GM04503 (cell line): ENCODE measurements at regions not wholly inside any gene's neighbourhood (a gene's known extent, or its start where the extent isn't known, plus 50 kb on each side); places are given as distances from the start of the nearest gene placed in this dataset.
A peak's percentile ranks its signal among the peaks of the same experiment; 100 is the strongest.
"Not testable (repeated sequence)": the region's sequence is repeated elsewhere in the genome, so short reads cannot be mapped to it uniquely, and the experiment has no call there.

Source experiments
- DNase-seq: peaks from one replicate; pipeline ENCODE4 v3.0.0-alpha.2; 2012; ENCODE audit warnings: low read depth

DNA sequence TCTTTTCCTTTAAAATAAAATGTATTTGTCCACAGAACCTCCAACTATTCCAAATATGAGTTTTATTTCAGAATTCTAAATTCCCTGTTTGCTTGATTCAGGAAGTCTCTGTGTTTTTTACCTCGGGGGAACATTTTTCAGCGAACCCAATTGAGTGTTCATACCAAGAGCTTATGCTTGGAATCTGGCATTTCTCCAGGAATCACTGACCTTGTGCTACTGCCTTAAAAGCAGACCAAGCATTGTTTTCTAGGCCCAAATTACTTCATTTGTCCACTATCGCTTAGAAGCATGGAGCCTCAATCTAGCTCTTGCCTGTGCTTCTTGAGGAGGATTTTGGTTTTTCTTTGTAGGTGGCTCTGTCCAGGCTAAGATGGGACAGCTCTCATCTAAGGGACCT lies 59.4 kb downstream of the EBLN1 start:
- no peak for DNase-seq

DNA sequence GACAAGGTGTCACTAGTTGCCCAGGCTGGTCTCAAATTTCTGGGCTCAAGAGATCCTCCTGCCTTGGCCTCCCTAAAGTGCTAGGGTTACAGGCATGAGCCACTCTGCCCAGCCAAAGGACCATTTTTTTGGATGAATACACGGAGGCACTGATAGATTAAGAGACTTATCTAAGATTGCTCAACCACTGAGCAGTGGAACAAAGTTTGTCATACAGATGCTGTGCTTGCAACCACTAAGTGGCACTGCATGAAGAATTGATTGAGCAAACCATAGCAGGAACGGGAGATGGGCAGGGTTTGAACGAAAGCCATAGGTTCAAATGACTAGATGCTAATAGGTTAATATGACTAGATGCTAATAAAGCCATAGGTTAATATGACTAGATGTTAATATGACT lies 61.1 kb downstream of the EBLN1 start:
- no peak for DNase-seq

DNA sequence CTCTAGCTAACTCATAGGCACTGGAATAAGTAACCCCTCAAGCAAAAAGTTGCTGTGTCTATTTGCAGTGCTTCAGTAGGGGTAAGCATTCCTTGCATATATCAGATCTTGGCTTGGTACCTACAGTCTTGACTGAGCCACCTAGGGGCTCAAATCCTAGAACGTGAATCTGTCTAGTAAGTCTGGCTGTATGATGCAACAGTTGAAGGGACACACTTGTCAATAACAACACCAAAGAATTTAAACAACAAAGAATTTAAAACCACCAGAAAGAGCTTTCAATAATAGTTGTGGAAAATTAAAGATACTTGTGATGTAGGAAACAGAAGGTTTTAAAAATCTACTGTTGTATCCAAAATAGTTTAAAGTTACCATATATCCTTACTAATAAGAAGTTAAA lies 65.4 kb downstream of the EBLN1 start:
- no peak for DNase-seq

DNA sequence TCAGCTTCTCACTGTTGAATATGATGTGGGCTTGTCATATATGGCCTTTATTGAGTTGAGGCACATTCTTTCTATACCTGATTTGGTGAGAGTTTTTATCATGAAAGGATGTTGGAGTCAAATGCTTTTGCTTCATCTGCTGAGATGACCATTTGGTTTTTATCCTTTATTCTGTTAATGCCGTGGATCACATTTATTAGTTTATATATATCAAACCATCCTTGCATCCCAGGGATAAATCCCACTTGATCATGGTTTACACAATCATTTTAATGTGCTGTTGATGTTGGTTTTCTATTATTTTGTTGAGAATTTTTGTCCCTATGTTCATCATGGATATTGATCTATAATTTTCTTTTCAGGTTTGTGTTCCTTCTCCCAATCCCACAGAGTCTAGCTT lies 67.0 kb downstream of the EBLN1 start:
- DNase-seq: no peak

DNA sequence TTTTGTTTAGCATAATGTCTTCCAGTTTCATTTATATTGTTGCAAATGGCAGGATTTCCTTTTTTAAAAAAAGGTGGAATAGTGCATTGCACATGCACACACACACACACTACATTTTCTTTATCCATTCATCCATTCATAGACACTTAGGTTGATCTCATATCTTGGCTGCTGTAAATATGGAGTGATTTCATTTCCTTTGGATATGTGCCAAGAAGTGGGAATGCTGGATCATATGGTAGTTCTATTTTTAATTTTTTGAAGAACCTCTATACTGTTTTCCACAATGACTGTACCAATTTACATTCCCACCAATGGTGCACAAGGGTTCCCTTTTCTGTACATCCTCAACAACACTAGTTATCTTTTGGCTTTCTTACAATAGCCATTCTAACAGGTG lies 68.9 kb downstream of the EBLN1 start:
- no peak for DNase-seq

DNA sequence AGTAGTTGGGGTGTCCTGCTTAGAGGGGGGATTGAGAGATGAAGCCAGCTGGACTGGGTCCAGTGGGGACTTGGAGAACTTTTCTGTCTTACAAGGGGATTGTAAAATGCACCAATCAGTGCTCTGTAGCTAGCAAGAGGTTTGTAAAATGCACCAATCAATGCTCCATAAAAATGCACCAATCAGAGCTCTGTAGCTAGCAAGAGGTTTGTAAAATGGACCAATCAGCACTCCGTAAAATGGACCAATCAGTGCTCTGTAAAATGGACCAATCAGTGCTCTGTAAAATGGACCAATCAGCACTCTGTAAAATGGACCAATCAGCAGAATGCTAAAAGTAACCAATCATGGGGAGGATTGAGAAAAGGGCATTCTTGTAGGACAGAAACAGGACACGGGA lies 71.9 kb downstream of the EBLN1 start:
- not testable (repeated sequence) for DNase-seq

DNA sequence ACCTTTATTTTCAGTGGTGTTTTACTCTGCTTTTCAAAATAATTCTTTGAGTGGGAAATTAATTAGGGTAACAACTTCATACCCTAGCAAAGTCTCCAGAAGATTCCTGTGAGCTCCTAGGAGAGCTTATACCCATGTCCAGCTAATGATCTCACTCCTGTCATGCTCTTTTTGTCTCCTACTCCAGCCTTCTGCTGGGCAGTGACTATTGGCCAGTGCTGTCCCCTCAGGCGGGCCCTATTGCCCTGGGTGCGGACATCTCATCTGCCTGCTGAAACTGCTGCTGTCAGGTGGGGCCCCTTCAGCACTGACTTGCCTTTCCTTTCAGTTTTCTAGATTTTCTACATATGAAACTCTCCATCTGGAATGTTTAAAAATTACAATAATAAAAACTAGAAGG lies 80.3 kb downstream of the EBLN1 start:
- DNase-seq: no peak

DNA sequence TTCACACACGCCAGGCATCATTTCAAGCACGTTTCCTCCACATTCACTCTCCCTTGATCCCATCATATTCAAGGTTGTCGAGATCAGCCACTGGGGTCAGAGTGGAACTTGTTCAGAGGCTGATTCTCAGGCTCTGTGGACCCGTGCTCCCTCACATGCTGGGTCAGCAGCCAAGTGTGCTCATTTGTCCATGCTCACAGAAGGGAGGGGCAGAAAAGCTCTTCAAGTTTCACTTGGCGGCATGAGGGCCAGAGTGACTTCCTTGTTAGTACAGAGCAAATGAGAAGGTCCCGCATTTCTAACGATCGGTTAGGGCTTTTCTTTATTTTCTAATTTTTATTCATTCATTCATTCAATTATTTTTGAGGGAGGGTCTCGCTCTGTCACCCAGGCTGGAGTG lies 82.2 kb downstream of the EBLN1 start:
- no peak for DNase-seq

DNA sequence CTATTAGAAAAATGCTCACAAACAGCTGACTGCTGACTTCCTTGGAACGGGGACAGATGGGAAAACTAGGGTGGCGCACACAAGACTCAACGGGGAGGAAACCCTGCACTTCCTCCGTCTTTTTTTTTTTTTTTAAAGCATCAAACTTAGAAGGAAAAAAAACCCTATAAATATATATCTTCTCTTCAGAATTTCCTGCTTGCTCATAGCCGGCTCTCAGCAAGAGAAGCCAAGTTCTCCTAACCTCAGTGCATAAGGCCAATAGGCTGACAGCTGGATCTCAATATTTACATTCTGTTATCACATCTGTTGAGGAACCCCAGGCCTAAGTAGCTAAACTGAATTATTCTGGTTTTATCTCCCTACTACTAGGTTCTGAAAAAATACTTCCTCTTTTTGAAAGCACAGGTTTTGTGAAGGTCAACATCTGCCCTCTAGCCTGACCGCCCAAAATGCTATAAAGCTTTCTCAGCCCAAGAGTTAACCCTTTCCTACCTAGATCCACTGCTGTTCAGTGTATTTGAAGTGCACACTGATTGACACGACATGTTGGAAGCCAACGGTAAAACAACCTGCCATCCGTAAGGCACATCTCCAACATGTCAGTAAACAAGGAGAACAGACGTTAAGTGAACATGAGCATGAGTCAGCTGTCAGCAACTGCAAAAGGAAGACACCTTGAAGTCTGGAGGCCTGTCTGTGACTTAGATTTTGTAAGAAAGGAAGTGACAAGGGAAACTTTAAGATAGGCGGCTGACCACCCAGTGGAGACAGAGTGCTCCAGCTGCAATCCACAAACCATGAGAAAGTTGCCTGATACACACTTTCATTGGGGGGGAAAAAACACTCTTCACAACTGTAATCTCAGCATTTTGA lies 83.8 kb downstream of the EBLN1 start:
- no peak for DNase-seq

DNA sequence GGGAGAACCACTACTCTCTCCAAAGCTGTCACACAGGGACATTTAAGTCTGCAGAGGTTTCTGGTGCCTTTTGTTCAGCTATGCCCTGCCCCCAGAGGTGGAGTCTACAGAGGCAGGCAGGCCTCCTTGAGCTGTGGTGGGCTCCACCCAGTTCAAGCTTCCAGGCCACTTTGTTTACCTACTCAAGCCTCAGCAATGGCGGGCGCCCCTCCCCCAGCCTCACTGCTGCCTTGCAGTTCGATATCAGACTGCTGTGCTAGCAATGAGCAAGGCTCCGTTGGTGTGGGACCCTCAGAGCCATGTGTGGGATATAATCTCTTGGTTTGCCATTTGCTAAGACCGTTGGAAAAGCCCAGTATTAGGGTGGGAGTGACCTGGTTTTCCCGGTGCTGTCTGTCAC lies 87.0 kb downstream of the EBLN1 start:
- DNase-seq: not testable (repeated sequence)

DNA sequence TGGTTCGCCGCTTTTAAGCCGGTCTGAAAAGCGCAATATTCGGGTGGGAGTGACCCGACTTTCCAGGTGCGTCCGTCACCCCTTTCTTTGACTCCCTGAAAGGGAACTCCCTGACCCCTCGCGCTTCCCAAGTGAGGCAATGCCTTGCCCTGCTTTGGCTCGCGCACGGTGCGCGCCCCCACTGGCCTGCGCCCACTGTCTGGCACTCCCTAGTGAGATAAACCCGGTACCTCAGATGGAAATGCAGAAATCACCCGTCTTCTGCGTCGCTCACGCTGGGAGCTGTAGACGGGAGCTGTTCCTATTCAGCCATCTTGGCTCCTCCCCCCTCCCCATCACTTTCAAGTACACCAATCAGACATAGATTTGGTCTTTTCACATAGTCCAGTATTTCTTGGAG lies 88.2 kb downstream of the EBLN1 start:
- not testable (repeated sequence) for DNase-seq

DNA sequence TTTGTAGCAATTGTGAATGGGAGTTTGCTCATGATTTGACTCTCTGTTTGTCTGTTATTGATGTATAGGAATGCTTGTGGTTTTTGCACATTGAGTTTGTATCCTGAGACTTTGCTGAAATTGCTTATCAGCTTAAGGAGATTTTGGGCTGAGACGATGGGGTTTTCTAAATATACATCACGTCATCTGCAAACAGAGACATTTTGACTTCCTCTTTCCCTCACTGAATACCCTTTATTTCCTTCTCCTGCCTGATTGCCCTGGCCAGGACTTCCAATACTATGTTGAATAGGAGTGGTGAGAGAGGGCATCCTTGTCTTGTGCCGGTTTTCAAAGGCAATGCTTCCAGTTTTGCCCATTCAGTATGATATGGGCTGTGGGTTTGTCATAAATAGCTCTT lies 96.6 kb downstream of the EBLN1 start:
- not testable (repeated sequence) for DNase-seq

DNA sequence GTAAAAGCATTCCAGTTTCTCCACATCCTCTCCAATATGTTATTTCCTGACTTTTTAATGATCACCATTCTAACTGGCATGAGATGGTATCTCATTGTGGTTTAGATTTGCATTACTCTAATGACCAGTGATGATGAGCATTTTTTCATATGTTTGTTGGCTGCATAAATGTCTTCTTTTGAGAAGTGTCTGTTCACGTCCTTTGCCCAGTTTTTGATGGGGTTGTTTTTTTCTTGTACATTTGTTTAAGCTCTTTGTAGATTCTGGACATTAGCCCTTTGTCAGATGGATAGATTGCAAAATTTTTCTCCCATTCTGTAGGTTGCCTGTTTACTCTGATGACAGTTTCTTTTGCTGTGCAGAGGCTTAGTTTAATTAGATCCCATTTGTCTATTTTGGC lies 97.7 kb downstream of the EBLN1 start:
- DNase-seq: not testable (repeated sequence)

DNA sequence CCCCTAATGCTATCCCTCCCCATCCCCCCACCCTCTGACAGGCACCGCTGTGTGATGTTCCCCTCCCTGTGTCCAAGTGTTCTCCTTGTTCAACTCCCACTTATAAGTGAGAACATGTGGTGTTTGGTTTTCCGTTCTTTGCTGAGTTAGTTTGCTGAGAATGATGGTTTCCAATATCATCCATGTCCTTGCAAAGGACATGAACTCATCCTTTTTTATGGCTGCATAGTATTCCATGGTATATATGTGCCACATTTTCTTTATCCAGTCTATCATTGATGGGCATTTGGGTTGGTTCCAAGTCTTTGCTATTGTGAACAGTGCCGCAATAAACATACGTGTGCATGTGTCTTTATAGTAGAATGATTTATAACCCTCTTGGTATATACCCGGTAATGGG lies 98.2 kb downstream of the EBLN1 start:
- DNase-seq: not testable (repeated sequence)

DNA sequence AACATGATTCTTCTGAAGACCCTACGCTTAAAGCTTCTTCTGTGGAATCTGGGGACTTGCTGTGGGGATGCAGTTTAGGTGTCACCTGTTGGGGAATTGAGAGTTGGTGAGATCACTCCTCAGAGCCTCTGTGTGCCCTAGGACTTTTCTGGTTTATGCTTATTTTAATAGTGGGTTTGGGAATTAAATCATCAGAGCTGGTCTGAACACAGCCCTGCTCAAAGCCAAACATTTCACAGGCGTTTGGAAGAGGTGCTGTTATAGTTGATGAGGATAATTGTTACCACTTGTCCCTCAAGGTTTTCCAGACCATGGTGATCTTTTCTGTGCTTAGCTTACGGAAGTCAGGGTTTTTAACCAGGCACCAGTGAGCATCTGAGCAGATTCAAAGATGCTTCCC lies 106.1 kb downstream of the EBLN1 start:
- no peak for DNase-seq

DNA sequence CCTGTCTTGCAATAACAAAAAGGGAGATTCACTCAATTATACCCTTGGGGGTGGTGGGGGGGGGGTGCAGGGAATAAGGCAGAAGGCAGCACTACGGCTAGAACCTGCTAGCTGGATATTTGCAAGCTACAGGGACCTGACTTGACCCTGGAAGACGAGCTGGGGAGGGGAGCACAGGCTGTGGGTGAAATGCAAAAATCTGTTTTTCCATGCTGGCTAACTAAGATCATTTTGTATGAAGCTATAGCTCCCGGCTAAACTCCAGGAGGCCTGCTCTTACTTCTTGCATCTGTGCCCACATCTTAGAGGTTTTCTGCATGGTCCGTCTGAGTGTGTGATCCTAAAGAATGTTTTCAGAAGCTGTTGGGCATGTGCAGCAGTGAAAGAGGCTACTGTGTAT lies 106.6 kb downstream of the EBLN1 start:
- DNase-seq: no peak

DNA sequence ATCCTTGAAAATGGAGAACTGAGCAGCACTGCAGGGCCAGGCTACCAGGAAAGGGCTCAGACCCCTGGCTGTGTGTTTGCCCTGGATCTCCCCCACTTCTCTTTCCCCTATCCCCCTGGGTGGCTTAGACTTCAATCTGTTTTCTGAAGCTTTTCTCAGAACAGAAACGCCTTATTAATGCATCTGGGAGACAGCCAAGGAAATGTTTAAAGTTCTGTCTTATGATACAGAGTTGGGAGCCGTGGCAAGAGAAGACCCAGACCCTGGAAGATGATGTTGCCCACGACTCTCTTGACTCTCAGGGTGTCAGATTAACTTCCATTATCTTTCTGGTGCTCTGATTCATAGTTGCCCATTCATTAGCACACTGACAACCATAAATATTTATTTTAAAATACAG lies 107.1 kb downstream of the EBLN1 start:
- DNase-seq: no peak

DNA sequence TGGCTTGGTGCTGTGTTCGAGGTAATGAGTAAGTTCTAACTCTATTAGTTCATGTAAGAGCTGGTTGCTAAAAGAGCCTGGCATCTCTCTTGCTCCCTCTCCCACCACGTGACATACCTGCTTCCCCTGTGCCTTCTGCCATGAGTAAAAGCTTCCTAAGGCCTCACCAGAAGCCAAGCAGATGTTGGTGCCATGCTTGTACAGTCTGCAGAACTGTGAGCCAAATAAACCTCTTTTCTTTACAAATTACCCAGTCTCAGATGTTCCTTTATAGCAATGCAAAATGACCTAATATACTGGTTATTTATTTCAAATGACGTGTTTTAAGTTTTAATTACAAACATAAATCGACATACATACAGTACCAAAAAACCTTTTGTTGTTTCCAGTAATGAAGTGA lies 101.7 kb upstream of the DNAJC1 start:
- no peak for DNase-seq

DNA sequence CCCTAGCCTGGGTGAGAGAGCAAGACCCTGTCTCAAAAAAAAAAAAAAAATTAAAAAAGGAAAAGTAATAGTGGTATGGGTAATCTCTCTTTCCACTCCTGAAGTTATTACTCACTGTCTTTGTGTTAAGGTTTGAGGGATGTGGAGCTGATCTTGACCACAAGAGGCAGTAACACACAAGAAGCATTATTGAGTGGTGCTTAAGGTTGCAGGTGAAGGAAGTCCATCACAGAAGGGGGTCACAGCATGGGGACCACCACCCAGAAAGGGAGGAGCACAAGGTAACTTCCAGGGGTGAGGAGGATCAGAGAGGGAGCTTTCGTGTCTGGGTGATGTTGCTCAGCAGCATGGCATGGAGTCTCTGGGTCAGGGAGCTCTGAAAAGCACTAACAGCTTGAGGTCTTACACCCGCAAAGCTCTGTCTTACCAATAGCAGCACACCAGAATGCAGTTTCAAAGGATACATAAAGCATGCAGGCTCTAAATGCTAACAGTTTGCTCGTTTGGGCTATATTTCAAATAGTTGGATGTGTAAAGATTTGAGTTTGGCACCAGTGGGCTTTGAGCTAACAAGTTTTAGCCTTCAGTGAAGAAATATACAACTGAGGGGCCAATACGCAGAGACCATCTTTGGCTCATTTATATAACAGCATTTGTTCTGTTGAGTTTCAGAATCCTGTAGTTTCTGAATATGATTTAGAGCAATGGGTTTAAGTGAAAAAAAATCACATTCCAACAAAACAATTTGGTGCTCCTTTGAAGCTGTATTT lies 100.4 kb upstream of the DNAJC1 start:
- DNase-seq: no peak

DNA sequence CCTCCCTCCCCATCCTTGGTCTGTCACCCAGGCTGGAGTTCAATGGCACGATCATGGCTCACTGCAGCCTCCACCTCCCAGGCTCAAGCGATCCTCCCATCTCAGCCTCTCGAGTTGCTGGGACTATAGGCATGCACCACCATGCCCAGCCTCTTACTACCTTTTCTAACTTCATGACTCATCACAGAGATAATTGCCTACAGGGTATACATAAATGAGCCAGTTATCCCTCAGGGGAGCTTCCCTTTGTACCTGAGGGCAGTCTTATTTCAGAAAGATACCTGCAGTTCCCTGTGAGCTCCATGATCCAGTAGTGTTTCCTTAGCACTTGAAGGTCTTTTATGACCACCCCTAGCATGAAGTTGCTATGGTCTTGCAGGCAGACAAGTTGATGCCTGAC lies 94.2 kb upstream of the DNAJC1 start:
- no peak for DNase-seq

DNA sequence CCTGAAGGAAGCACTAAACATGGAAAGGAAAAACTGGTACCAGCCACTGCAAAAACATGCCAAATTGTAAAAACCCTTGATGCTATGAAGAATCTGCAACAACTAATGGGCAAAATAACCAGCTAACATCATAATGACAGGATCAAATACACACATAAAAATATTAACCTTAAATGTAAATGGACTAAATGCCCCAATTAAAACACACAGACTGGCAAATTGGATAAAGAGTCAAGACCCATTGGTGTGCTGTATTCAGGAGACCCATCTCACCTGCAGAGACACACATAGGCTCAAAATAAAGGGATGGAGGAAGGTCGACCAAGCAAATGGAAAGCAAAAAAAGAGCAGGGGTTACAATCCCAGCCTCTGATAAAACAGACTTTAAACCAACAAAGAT lies 87.7 kb upstream of the DNAJC1 start:
- not testable (repeated sequence) for DNase-seq

DNA sequence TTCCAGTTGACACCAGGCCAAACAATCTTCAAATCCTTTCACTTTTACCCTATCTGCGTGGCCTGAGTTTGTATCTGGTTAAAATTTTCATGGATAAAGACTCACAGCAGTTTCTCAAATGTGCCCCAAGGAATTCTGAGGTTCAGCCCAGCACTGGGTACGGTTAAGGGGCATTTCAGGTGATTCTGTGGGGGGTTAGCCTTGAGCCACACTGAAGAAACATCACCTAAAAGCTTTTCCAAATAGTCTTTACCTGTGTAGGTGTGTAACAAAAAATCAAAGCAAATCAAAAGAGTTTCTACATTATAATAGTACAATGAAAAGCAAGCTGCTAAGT lies 83.8 kb upstream of the DNAJC1 start:
- no peak for DNase-seq

DNA sequence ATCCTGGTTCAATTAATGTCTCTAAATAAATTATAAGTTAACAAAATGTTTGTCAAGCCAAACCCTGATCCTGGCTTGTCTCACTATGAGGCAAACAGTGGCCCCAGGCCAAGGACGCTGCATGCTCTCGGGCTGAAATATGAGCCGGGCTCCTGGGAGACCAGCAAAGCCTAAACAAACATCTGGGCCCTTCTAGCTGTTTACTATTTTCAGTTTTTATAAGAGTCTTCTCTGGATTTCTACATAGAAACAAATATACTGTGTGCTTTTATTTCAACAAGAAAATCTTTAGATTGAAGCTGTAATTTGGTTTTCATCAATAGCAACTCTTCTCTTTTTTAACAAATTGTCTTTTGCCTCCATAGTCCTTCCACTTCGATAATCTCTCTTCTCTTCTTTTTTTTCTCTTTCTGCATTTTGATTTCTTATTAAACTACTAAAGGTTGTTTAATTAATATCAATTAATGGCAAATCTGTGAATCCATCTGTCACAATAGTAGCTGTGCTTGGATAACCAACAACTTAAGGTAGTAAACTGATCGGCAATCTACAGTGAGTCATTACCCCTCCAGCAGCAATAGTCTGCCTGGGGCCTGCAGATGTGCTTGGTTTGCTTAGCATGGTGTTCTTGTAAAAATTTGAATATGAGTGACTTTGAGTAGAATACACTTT lies 83.3 kb upstream of the DNAJC1 start:
- DNase-seq: peak; percentile 39
